Hepatocyte (in vitro differentiated cells): ENCODE measurements at regions not wholly inside any gene's neighbourhood (a gene's known extent, or its start where the extent isn't known, plus 50 kb on each side); places are given as distances from the start of the nearest gene placed in this dataset.

Experiments
- DNase-seq: peaks from one replicate; pipeline ENCODE4 v3.0.0-alpha.2; 2016; ENCODE audit warnings: low spot score
- H2AFZ ChIP-seq: fragments of 200-600 bp; sonication (generic); 2 replicates; pipeline ENCODE4 v1.6.0; 2016; ENCODE audit warnings: antibody characterized with exemption, mild to moderate bottlenecking
- H3K27ac ChIP-seq: fragments of 200-600 bp; sonication (generic); 2 replicates; pipeline ENCODE4 v1.5.1; 2016; ENCODE audit warnings: mild to moderate bottlenecking
- H3K27me3 ChIP-seq: fragments of 200-600 bp; sonication (generic); 2 replicates; pipeline ENCODE4 v1.6.1; 2016
- H3K36me3 ChIP-seq: fragments of 200-600 bp; sonication (generic); replicated peaks from 2 replicates; pipeline ENCODE4 v1.5.1; 2016; ENCODE audit warnings: low read depth; ENCODE audit not compliant: insufficient read depth
- H3K4me1 ChIP-seq: fragments of 200-600 bp; sonication (generic); 2 replicates; pipeline ENCODE4 v1.5.1; 2016; ENCODE audit warnings: mild to moderate bottlenecking, moderate library complexity; ENCODE audit not compliant: insufficient read depth
- H3K4me2 ChIP-seq: fragments of 200-600 bp; sonication (generic); 2 replicates; pipeline ENCODE4 v1.6.0; 2016
- H3K4me3 ChIP-seq: fragments of 200-600 bp; sonication (generic); 2 replicates; pipeline ENCODE4 v1.5.1; 2016; ENCODE audit warnings: mild to moderate bottlenecking
- H3K79me2 ChIP-seq: fragments of 200-600 bp; sonication (generic); 2 replicates; pipeline ENCODE4 v1.6.0; 2017; ENCODE audit warnings: mild to moderate bottlenecking
- H3K9me2 ChIP-seq: fragments of 200-600 bp; sonication (generic); replicated peaks from 2 replicates; pipeline ENCODE4 v1.6.0; 2017; ENCODE audit warnings: mild to moderate bottlenecking; ENCODE audit not compliant: insufficient read depth
- H3K9me3 ChIP-seq: fragments of 200-600 bp; sonication (generic); 2 replicates; pipeline ENCODE4 v1.5.1; 2016; ENCODE audit warnings: low read depth, mild to moderate bottlenecking
- H4K20me1 ChIP-seq: fragments of 200-600 bp; sonication (generic); 2 replicates; pipeline ENCODE4 v1.6.0; 2016; ENCODE audit warnings: mild to moderate bottlenecking; ENCODE audit not compliant: insufficient read depth, poor library complexity, severe bottlenecking
- CTCF ChIP-seq: fragments of 200-600 bp; sonication (generic); IDR thresholded peaks from 2 replicates; pipeline ENCODE4 v1.5.1; 2016; ENCODE audit warnings: antibody characterized with exemption, mild to moderate bottlenecking; ENCODE audit not compliant: poor library complexity
- EZH2 ChIP-seq: fragments of 200-600 bp; sonication (generic); IDR thresholded peaks from 2 replicates; pipeline ENCODE4 v1.6.1; 2016; ENCODE audit warnings: antibody characterized with exemption, mild to moderate bottlenecking, borderline replicate concordance
- EZH2phosphoT487 ChIP-seq: fragments of 200-600 bp; sonication (generic); IDR thresholded peaks from one replicate; pipeline ENCODE4 v1.6.1; 2018; ENCODE audit warnings: antibody characterized with exemption, mild to moderate bottlenecking, low read depth, moderate library complexity; ENCODE audit not compliant: unreplicated experiment, severe bottlenecking
- WGBS: methylation state at CpG from one replicate; pipeline ENCODE4 v1.1.6; 2016; ENCODE audit warnings: low lambda C conversion rate; ENCODE audit errors: missing lambda C conversion rate; 5-methylcytosine and 5-hydroxymethylcytosine counted together

GRCh38 chr16:79792664-79793351 is 192.3 kb upstream of the MAF start:
- H3K27ac ChIP-seq = peak overlapping the region; percentile 14
- peaks cover 14% of the 10 kb centered on the region for H3K4me1 ChIP-seq
- peak; percentile 77 for DNase-seq
- no peak for TF ChIP-seq CTCF
- TF ChIP-seq EZH2 = no peak
- no peak for TF ChIP-seq EZH2phosphoT487
- no peak overlapping the region for H3K4me3 ChIP-seq
- peak overlapping the region; percentile 26 for H3K4me2 ChIP-seq
- WGBS = 56% methylated on average over 10 of the region's 10 CpGs
- no peaks in the 10 kb centered on the region for H3K9me2 ChIP-seq
- no peaks in the 10 kb centered on the region for H3K27me3 ChIP-seq
- no peaks in the 10 kb centered on the region for H4K20me1 ChIP-seq
- no peak overlapping the region for H2AFZ ChIP-seq
- H3K36me3 ChIP-seq = no peaks in the 10 kb centered on the region
- no peaks in the 10 kb centered on the region for H3K9me3 ChIP-seq
- no peaks in the 10 kb centered on the region for H3K79me2 ChIP-seq

DNA sequence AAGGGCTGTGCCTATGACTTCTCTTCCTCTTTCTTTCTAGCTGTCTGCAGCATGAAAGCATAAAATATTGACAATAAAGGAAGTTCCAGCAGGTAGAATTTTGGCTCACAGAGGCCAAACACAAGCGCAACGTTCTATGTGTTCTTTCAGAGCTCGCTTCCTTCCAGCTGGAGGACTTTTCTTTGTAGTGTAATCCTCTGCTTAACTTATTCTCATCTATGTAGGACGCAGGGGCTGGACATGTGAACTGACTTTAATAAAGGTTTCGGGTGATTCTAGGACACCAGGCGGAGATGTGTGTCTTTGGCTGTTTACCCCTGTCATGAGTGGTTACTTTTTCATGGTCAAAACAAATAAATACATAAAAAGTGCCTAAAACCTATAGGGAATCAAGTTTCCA is 191.5 kb upstream of the MAF start:
- no peak for DNase-seq
- 79% methylated on average over 6 of the region's 6 CpGs for WGBS
- H3K9me3 ChIP-seq = no peaks in the 10 kb centered on the region
- H3K4me1 ChIP-seq = peaks cover 14% of the 10 kb centered on the region
- no peaks in the 10 kb centered on the region for H3K9me2 ChIP-seq
- no peak overlapping the region for H3K4me3 ChIP-seq
- H3K27me3 ChIP-seq = no peaks in the 10 kb centered on the region
- TF ChIP-seq EZH2phosphoT487 (no peak), EZH2 (no peak), CTCF (no peak)
- H4K20me1 ChIP-seq = no peaks in the 10 kb centered on the region
- peak overlapping the region; percentile 26 for H3K4me2 ChIP-seq
- H3K79me2 ChIP-seq = no peaks in the 10 kb centered on the region
- no peaks in the 10 kb centered on the region for H3K36me3 ChIP-seq
- no peak overlapping the region for H2AFZ ChIP-seq
- peak overlapping the region; percentile 14 for H3K27ac ChIP-seq

GRCh38 chr16:79790854-79791253 is 190.3 kb upstream of the MAF start:
- H3K4me3 ChIP-seq = no peak overlapping the region
- H4K20me1 ChIP-seq = no peaks in the 10 kb centered on the region
- no peaks in the 10 kb centered on the region for H3K9me2 ChIP-seq
- peaks cover 14% of the 10 kb centered on the region for H3K4me1 ChIP-seq
- no peaks in the 10 kb centered on the region for H3K36me3 ChIP-seq
- H3K27me3 ChIP-seq = no peaks in the 10 kb centered on the region
- no peak for DNase-seq
- no peak overlapping the region for H3K4me2 ChIP-seq
- TF ChIP-seq EZH2phosphoT487 (no peak), EZH2 (no peak), CTCF (no peak)
- H3K27ac ChIP-seq = no peak overlapping the region
- 79% methylated on average over 6 of the region's 6 CpGs for WGBS
- no peaks in the 10 kb centered on the region for H3K9me3 ChIP-seq
- H3K79me2 ChIP-seq = no peaks in the 10 kb centered on the region
- no peak overlapping the region for H2AFZ ChIP-seq

DNA sequence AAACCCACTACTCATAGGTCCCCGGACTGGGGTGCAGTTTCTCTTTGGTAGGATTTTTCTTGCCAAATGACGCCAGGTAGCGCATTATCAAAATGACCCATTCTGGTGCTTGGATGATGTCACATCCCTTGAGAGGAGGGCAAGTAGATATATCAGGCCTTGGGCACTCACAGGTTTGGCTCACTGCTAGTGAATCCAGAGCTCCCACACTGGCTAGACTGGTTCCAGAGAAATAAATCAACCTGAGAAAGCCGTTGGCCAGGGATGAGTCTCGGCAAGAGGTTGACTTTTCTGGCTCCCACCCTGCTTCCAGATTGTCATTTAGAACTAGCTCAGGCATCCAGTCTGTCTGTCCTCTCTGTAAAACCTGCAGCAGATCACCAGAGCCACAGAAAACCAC is 188.4 kb upstream of the MAF start:
- Histone ChIP-seq H3K9me2 (no peaks in the 10 kb centered on the region), H3K4me1 (peaks cover 14% of the 10 kb centered on the region), H3K27me3 (no peaks in the 10 kb centered on the region), H3K9me3 (no peaks in the 10 kb centered on the region), H2AFZ (no peak overlapping the region), H3K27ac (no peak overlapping the region), H3K36me3 (no peaks in the 10 kb centered on the region), H3K4me2 (no peak overlapping the region), H4K20me1 (no peaks in the 10 kb centered on the region), H3K79me2 (no peaks in the 10 kb centered on the region), H3K4me3 (no peak overlapping the region)
- WGBS = 59% methylated on average over 5 of the region's 5 CpGs
- TF ChIP-seq EZH2phosphoT487 = no peak
- DNase-seq = no peak
